ENCODE measurements at regions not wholly inside any gene's neighbourhood (a gene's known extent, or its start where the extent isn't known, plus 50 kb on each side); places are given as distances from the start of the nearest gene placed in this dataset.

DNA sequence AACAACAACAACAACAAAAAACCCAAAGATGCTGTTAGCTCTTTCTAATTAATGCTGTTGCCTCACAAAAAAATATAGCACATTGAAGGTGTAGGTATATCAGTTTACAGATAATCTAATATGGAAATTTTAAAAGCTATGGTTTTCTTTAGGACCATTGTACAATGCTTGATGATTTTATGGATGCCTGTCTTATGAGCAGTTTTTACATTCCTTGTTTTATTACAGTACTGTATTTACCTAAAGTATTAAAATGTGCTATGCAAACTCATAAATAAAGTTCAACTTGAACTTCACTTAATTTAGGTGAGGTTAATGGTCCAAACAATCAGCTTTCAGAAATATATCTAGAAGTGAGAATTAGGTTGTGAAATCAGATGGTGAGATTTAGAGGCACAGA lies 212.2 kb upstream of the GOLIM4 start:
- no peak for DNase-seq (ENCODE audit: low read depth)
- TF ChIP-seq, protein P1, sequence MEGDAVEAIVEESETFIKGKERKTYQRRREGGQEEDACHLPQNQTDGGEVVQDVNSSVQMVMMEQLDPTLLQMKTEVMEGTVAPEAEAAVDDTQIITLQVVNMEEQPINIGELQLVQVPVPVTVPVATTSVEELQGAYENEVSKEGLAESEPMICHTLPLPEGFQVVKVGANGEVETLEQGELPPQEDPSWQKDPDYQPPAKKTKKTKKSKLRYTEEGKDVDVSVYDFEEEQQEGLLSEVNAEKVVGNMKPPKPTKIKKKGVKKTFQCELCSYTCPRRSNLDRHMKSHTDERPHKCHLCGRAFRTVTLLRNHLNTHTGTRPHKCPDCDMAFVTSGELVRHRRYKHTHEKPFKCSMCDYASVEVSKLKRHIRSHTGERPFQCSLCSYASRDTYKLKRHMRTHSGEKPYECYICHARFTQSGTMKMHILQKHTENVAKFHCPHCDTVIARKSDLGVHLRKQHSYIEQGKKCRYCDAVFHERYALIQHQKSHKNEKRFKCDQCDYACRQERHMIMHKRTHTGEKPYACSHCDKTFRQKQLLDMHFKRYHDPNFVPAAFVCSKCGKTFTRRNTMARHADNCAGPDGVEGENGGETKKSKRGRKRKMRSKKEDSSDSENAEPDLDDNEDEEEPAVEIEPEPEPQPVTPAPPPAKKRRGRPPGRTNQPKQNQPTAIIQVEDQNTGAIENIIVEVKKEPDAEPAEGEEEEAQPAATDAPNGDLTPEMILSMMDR (IDR thresholded peaks at IDR 0.05; ENCODE audit: control insufficient read depth, insufficient read depth, low read depth, low read length, missing control alignments): no peak
- H3K4me3 ChIP-seq (ENCODE audit: control insufficient read depth, low read depth, low read length): no peak overlapping the region

DNA sequence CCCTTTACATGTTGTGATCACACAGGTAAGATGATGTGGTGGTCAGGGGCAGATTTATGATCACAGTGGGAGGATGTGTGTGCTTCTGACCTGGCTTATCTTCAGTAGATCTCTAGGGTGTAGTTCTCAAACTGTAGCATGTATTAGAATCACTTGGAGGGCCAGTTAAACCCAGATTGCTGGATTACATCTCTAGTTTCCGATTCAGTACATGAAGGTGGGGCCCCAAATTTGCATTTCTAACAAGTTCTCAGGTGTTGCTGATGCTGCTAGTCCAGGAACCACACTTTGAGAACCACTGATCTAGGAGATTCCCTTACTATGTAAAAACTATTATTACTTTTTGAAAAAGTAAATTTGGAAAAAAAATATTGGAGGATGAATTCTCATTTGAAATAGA lies 199.3 kb upstream of the GOLIM4 start:
- H3K4me3 ChIP-seq (ENCODE audit: control insufficient read depth, low read depth, low read length): no peak overlapping the region
- no peak for DNase-seq (ENCODE audit: low read depth)
- TF ChIP-seq, protein P1 (IDR thresholded peaks at IDR 0.05; ENCODE audit: control insufficient read depth, insufficient read depth, low read depth, low read length, missing control alignments): no peak

DNA sequence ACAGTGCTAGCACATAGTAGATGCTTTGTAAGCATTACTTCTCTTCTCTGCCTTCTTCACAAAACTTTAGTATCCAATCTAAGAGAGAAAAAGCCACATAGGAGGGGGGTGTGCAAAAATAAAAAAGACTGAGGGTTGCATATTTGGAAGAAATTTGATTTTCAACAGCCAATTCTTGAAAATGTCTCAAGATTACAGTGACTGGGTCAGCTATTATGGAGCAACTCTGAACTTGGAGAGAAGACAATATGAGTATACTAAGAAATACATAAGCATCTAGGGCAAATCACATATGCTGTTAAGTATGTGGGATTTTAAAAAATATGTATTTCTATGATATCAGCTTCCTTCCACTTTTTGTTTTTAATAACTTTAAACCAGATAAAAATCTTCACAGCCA lies 196.6 kb upstream of the GOLIM4 start:
- DNase-seq (ENCODE audit: low read depth): no peak
- TF ChIP-seq, protein P1 (IDR thresholded peaks at IDR 0.05; ENCODE audit: control insufficient read depth, insufficient read depth, low read depth, low read length, missing control alignments): no peak
- H3K4me3 ChIP-seq (ENCODE audit: control insufficient read depth, low read depth, low read length): no peak overlapping the region

DNA sequence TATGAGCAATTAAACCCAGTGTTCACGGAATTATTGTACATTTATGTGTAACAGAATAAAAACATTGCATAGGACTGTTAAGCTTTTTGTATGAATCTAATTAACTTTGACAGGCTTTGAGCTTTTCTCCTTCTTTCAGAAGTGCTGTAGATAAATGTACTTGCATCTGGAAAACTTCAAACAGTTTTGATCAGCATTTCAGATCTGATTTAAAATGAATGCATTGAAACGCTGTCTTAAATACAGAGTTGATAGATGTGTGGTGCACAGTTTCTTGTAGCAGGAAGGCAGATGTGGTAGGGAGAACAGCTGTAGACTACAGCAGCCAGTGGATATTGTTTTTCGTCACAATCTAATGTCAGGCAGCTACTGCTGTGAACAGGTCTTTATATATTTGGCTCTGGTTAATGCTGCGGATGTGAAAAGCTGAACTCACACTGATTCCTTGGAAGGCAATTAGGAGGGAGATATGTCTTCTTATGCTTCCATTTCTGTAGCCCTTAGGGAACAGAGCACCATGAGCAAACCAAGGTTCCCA lies 193.8 kb upstream of the GOLIM4 start:
- TF ChIP-seq, protein P1 (IDR thresholded peaks at IDR 0.05; ENCODE audit: control insufficient read depth, insufficient read depth, low read depth, low read length, missing control alignments): no peak
- DNase-seq (ENCODE audit: low read depth): no peak
- H3K4me3 ChIP-seq (ENCODE audit: control insufficient read depth, low read depth, low read length): no peak overlapping the region

DNA sequence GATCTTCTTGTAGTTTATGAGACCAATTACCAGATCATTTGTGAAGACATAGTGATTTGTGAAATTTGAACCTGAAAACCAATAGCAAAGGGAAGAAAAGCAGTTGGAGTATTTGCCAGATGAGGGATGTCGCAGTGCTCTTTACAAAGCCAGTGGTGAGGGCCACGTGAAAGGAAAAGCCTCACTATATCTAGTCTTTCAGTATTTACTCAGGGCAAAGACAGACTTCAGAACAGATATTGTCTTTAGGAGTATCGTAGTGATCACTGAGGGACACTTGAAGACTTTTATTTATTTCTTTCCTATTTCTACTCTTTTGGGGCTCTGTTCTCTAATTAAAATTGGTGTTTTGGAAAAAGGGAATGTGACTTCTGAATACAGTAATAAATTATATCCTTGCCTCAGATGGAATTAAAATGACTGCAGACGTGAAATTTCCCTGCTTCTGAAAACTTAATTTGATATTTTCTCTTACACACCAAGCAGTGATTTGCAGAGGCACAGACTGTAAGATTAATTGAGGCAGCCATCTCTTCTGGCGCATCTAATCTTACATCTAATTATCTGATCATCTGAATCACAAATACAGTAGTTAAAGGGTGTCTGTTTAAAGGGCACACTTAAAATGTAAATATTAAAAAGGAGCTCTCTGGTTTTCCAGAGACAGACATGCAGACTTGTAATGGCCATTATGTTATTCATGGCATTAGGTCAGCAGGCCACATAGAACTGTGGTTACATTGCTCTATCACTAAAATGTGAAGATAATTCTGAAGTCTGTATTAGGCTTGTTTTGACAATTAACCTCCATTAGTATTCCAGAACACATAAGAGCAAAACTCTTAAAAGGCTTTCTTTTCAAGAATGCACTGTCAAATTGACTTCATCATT lies 193.0 kb upstream of the GOLIM4 start:
- no peak overlapping the region for H3K4me3 ChIP-seq (ENCODE audit: control insufficient read depth, low read depth, low read length)
- no peak for DNase-seq (ENCODE audit: low read depth)
- TF ChIP-seq, protein P1 (IDR thresholded peaks at IDR 0.05; ENCODE audit: control insufficient read depth, insufficient read depth, low read depth, low read length, missing control alignments): no peak

DNA sequence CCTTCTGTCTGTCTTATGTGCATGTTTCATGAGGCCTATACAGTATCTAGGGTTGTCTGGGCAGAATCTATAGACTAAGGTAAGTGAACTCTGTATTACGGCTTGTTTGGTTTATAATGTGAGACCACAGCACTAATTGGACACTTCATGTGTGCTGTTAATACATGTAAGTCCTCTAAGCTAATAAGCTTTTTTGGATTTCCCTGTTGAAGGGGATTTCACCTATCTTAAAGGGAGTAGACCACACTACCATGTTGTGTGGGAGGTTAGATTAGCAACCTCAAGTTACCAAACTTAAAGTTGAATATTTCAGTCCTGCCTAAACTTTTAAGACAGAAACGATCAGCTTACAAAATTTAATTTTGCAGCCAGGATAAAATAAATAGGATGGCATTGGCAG lies 189.8 kb upstream of the GOLIM4 start:
- no peak overlapping the region for H3K4me3 ChIP-seq (ENCODE audit: control insufficient read depth, low read depth, low read length)
- TF ChIP-seq, protein P1 (IDR thresholded peaks at IDR 0.05; ENCODE audit: control insufficient read depth, insufficient read depth, low read depth, low read length, missing control alignments): no peak
- DNase-seq (ENCODE audit: low read depth): no peak
